ENCODE measurements at regions not wholly inside any gene's neighbourhood (a gene's known extent, or its start where the extent isn't known, plus 50 kb on each side); places are given as distances from the start of the nearest gene placed in this dataset.

DNA sequence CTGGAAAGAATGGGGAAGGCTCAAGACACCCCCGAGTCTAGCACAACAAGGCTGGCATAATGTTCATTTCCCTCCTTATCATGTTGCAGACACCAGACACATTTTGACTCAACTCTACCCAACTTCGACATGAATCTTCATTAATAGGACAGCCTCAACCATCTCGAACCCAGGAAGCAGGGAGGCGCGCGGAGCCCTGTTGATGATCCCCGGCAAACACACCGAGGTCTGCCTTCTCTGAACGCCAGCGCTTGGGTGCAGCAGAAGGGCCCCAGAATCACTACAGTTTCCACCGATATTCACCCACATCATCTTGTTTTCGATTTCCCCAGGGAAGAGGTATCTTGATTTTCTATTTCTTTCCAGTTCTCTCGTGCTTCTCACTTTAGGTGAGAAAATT, 563.6 kb downstream of the TCERG1L start:
- TF ChIP-seq, protein P1, sequence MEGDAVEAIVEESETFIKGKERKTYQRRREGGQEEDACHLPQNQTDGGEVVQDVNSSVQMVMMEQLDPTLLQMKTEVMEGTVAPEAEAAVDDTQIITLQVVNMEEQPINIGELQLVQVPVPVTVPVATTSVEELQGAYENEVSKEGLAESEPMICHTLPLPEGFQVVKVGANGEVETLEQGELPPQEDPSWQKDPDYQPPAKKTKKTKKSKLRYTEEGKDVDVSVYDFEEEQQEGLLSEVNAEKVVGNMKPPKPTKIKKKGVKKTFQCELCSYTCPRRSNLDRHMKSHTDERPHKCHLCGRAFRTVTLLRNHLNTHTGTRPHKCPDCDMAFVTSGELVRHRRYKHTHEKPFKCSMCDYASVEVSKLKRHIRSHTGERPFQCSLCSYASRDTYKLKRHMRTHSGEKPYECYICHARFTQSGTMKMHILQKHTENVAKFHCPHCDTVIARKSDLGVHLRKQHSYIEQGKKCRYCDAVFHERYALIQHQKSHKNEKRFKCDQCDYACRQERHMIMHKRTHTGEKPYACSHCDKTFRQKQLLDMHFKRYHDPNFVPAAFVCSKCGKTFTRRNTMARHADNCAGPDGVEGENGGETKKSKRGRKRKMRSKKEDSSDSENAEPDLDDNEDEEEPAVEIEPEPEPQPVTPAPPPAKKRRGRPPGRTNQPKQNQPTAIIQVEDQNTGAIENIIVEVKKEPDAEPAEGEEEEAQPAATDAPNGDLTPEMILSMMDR (conservative IDR thresholded peaks at IDR 0.05; ENCODE audit: low read depth, low read length) = no peak
- TF ChIP-seq EZH2phosphoT487 (IDR thresholded peaks at IDR 0.05; ENCODE audit: borderline replicate concordance, low read length) (no peak), EZH2 (IDR thresholded peaks at IDR 0.05; ENCODE audit: low read length, unreplicated experiment) (no peak)
